MCF 10A (cell line): ENCODE measurements at regions not wholly inside any gene's neighbourhood (a gene's known extent, or its start where the extent isn't known, plus 50 kb on each side); places are given as distances from the start of the nearest gene placed in this dataset.

Experiments used
- BruUV-seq: library from RNA; stranded (reverse); fragments of 400-500 nt; replicated peaks from 2 replicates; lab custom pipeline; 2021; lab: Mats Ljungman, UMichigan
- CTCF ChIA-PET: fragments of 300-600 bp; sonication (Branson Sonifier 250); formaldehyde crosslinking; extraction: SDS; loops from one replicate; lab custom pipeline; 2021; ENCODE audit warnings: antibody characterized with exemption, inconsistent platforms; lab: Yijun Ruan, JAX
- POLR2A ChIA-PET: fragments of 300-600, 350-650 bp; sonication (Branson Sonifier 250); formaldehyde crosslinking; extraction: SDS; loops from one replicate; lab custom pipeline; 2020; ENCODE audit warnings: antibody characterized with exemption, inconsistent platforms; lab: Yijun Ruan, JAX
- DNase-seq: peaks from one replicate; pipeline ENCODE4 v3.0.0-alpha.2; 2018; ENCODE audit not compliant: unreplicated experiment
- H3K27ac Mint-ChIP-seq: one replicate; pipeline ENCODE4 v1.8.0; 2022; ENCODE audit warnings: mild to moderate bottlenecking, low read depth, mixed read lengths; ENCODE audit not compliant: unreplicated experiment
- H3K27me3 Mint-ChIP-seq: one replicate; pipeline ENCODE4 v1.8.0; 2022; ENCODE audit warnings: mixed read lengths; ENCODE audit not compliant: insufficient read depth, unreplicated experiment
- H3K36me3 Mint-ChIP-seq: one replicate; pipeline ENCODE4 v1.8.0; 2022; ENCODE audit warnings: mild to moderate bottlenecking, moderate library complexity, mixed read lengths; ENCODE audit not compliant: insufficient read depth, unreplicated experiment
- H3K4me1 Mint-ChIP-seq: one replicate; pipeline ENCODE4 v1.8.0; 2022; ENCODE audit warnings: mixed read lengths; ENCODE audit not compliant: insufficient read depth, unreplicated experiment
- H3K4me3 Mint-ChIP-seq: one replicate; pipeline ENCODE4 v1.8.0; 2022; ENCODE audit warnings: mild to moderate bottlenecking, moderate library complexity, mixed read lengths; ENCODE audit not compliant: unreplicated experiment
- H3K9me3 Mint-ChIP-seq: one replicate; pipeline ENCODE4 v1.8.0; 2022; ENCODE audit warnings: mixed read lengths; ENCODE audit not compliant: unreplicated experiment
- CTCF ChIP-seq: fragments of 200-600 bp; IDR thresholded peaks from one replicate; pipeline ENCODE4 v1.8.0; 2022; ENCODE audit warnings: antibody characterized with exemption, mild to moderate bottlenecking; ENCODE audit not compliant: unreplicated experiment
- intact Hi-C: fragments of 100-400 bp; cut with micrococcal nuclease; formaldehyde crosslinking; loops from 2 replicates; pipeline ENCODE4 v1.14.1; 2022

DNA sequence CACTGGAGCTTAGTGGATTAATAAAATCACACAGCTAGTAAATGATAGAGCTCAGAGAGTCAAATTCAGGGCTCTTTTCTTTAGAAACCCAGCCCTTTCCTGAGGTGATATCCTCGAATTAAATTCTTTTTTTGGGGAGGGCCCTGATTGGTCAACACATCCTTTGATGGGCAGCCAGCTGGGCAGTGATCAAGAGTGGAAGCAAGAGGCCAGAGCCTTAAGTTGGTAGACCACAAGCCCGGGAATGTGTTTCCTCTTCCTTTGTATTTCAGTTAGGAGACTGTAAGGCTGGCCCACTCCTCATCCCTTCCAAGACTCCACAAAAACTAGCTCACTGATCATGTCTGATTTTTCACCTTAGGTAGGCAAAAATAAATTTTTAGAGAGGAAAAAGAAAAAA is 640.5 kb downstream of the DHX35 start:
- peaks cover under 1% of the 10 kb centered on the region for H3K9me3 Mint-ChIP-seq
- H3K27ac Mint-ChIP-seq = no peak overlapping the region
- H3K36me3 Mint-ChIP-seq = no peaks in the 10 kb centered on the region
- ChIA-PET POLR2A (no interaction called here), CTCF (interaction anchor here (0.6 to 1.4 kb wide), 8 partner anchors 9 to 491 kb away, joined by 3 to 6 read pairs (median 4); no protein-coding TSS in a partner anchor)
- intact Hi-C loops = no loop called here
- no peaks in the 10 kb centered on the region for H3K27me3 Mint-ChIP-seq
- DNase-seq = no peak
- TF ChIP-seq CTCF = no peak
- H3K4me3 Mint-ChIP-seq = no peak overlapping the region
- H3K4me1 Mint-ChIP-seq = peaks cover 12% of the 10 kb centered on the region
- BruUV-seq = no TSS peak

GRCh38 chr20:39600871-39601270 is 638.7 kb downstream of the DHX35 start:
- peaks cover 3% of the 10 kb centered on the region for H3K4me1 Mint-ChIP-seq
- no peaks in the 10 kb centered on the region for H3K27me3 Mint-ChIP-seq
- no peak overlapping the region for H3K27ac Mint-ChIP-seq
- DNase-seq = no peak
- ChIA-PET CTCF (no interaction called here), POLR2A (no interaction called here)
- BruUV-seq = no TSS peak
- intact Hi-C loops = no loop called here
- no peaks in the 10 kb centered on the region for H3K9me3 Mint-ChIP-seq
- no peak for TF ChIP-seq CTCF
- H3K4me3 Mint-ChIP-seq = no peak overlapping the region
- H3K36me3 Mint-ChIP-seq = no peaks in the 10 kb centered on the region

GRCh38 chr20:39600156-39600555 is 638.0 kb downstream of the DHX35 start:
- no TSS peak for BruUV-seq
- TF ChIP-seq CTCF = no peak
- intact Hi-C loops = no loop called here
- Mint-ChIP-seq H3K27me3 (no peaks in the 10 kb centered on the region), H3K9me3 (no peaks in the 10 kb centered on the region), H3K36me3 (no peaks in the 10 kb centered on the region), H3K27ac (no peak overlapping the region), H3K4me1 (no peaks in the 10 kb centered on the region), H3K4me3 (no peak overlapping the region)
- ChIA-PET CTCF (interaction anchor here (0.6 kb wide), 1 partner anchor 249 kb away, joined by 4 read pairs; no protein-coding TSS in a partner anchor), POLR2A (no interaction called here)
- DNase-seq = no peak

GRCh38 chr20:39596554-39596953 is 634.4 kb downstream of the DHX35 start:
- CTCF ChIA-PET = no interaction called here
- Mint-ChIP-seq H3K27me3 (no peaks in the 10 kb centered on the region), H3K27ac (no peak overlapping the region), H3K4me3 (no peak overlapping the region), H3K4me1 (no peaks in the 10 kb centered on the region), H3K9me3 (no peaks in the 10 kb centered on the region), H3K36me3 (no peaks in the 10 kb centered on the region)
- intact Hi-C loops = no loop called here
- BruUV-seq = no TSS peak
- no peak for DNase-seq
- POLR2A ChIA-PET = interaction anchor here (0.6 kb wide), 1 partner anchor 63 kb away, joined by 3 read pairs; no protein-coding TSS in a partner anchor
- TF ChIP-seq CTCF = no peak
